ENCODE measurements at regions not wholly inside any gene's neighbourhood (a gene's known extent, or its start where the extent isn't known, plus 50 kb on each side); places are given as distances from the start of the nearest gene placed in this dataset.

DNA sequence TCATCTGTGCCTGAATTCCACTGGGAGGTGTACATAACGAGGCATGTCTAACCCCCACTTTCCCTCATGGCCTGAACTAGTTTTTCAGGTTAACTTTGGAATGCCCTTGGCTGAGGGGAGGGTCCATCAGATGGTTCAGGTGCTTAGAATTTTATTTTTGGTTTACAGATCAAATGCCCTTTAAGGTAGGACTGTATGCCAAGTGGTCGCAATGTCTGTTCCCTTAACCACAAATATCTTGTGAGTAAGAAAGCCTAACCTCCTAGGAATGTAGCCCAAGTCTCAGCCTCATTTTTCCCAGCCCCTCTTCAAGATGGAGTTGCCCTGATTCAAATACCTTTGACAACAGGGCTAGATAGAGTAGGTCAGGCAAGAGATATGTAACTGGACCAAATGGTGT, 78.4 kb downstream of the RNASET2 start:
- H3K36me3 ChIP-seq (ENCODE audit: control insufficient read depth, insufficient read depth, low read length) = no peaks in the 10 kb centered on the region
- no peaks in the 10 kb centered on the region for H3K4me1 ChIP-seq (ENCODE audit: control insufficient read depth, insufficient read depth, low read length)
- H3K9me3 ChIP-seq (ENCODE audit: control insufficient read depth, insufficient read depth, low read length) = no peaks in the 10 kb centered on the region
- H3K27me3 ChIP-seq (ENCODE audit: control insufficient read depth, insufficient read depth, low read length) = no peaks in the 10 kb centered on the region
- H3K27ac ChIP-seq (ENCODE audit: low read depth, low read length) = no peak overlapping the region
- DNase-seq (ENCODE audit: low read depth in 4 of 6, low spot score in 6 of 6) = no peak
- H3K4me3 ChIP-seq (ENCODE audit: low read depth, low read length) = no peak overlapping the region
- no CpG with 5 or more reads among the region's 2 CpGs for WGBS (ENCODE audit: insufficient coverage)

GRCh38 chr6:166877349-166877748, 79.0 kb downstream of the RNASET2 start:
- no peak for DNase-seq (ENCODE audit: low read depth in 4 of 6, low spot score in 6 of 6)
- Histone ChIP-seq H3K9me3 (ENCODE audit: control insufficient read depth, insufficient read depth, low read length) (no peaks in the 10 kb centered on the region), H3K27ac (ENCODE audit: low read depth, low read length) (no peak overlapping the region), H3K27me3 (ENCODE audit: control insufficient read depth, insufficient read depth, low read length) (no peaks in the 10 kb centered on the region), H3K4me1 (ENCODE audit: control insufficient read depth, insufficient read depth, low read length) (no peaks in the 10 kb centered on the region), H3K4me3 (ENCODE audit: low read depth, low read length) (no peak overlapping the region), H3K36me3 (ENCODE audit: control insufficient read depth, insufficient read depth, low read length) (no peaks in the 10 kb centered on the region)
- 100% methylated on average over 2 of the region's 2 CpGs for WGBS (ENCODE audit: insufficient coverage)

GRCh38 chr6:166872531-166873009, 83.8 kb downstream of the RNASET2 start:
- no peaks in the 10 kb centered on the region for H3K9me3 ChIP-seq (ENCODE audit: control insufficient read depth, insufficient read depth, low read length)
- no peak overlapping the region for H3K27ac ChIP-seq (ENCODE audit: low read depth, low read length)
- WGBS (ENCODE audit: insufficient coverage) = 71% methylated on average over 6 of the region's 9 CpGs
- no peak overlapping the region for H3K4me3 ChIP-seq (ENCODE audit: low read depth, low read length)
- no peaks in the 10 kb centered on the region for H3K27me3 ChIP-seq (ENCODE audit: control insufficient read depth, insufficient read depth, low read length)
- H3K36me3 ChIP-seq (ENCODE audit: control insufficient read depth, insufficient read depth, low read length) = no peaks in the 10 kb centered on the region
- H3K4me1 ChIP-seq (ENCODE audit: control insufficient read depth, insufficient read depth, low read length) = no peaks in the 10 kb centered on the region
- DNase-seq (ENCODE audit: low read depth in 4 of 6, low spot score in 6 of 6) = no peak

- DNase-seq (ENCODE audit: low read depth in 4 of 6, low spot score in 6 of 6) = no peak
- no peaks in the 10 kb centered on the region for H3K9me3 ChIP-seq (ENCODE audit: control insufficient read depth, insufficient read depth, low read length)
- no peaks in the 10 kb centered on the region for H3K36me3 ChIP-seq (ENCODE audit: control insufficient read depth, insufficient read depth, low read length)
- 83% methylated on average over 19 of the region's 20 CpGs for WGBS (ENCODE audit: insufficient coverage)
- H3K4me3 ChIP-seq (ENCODE audit: low read depth, low read length) = no peak overlapping the region
- no peaks in the 10 kb centered on the region for H3K27me3 ChIP-seq (ENCODE audit: control insufficient read depth, insufficient read depth, low read length)
- no peak overlapping the region for H3K27ac ChIP-seq (ENCODE audit: low read depth, low read length)
- H3K4me1 ChIP-seq (ENCODE audit: control insufficient read depth, insufficient read depth, low read length) = peaks cover 9% of the 10 kb centered on the region
Observed at GRCh38 chr6:166870602-166871208, 85.6 kb downstream of the RNASET2 start.

DNA sequence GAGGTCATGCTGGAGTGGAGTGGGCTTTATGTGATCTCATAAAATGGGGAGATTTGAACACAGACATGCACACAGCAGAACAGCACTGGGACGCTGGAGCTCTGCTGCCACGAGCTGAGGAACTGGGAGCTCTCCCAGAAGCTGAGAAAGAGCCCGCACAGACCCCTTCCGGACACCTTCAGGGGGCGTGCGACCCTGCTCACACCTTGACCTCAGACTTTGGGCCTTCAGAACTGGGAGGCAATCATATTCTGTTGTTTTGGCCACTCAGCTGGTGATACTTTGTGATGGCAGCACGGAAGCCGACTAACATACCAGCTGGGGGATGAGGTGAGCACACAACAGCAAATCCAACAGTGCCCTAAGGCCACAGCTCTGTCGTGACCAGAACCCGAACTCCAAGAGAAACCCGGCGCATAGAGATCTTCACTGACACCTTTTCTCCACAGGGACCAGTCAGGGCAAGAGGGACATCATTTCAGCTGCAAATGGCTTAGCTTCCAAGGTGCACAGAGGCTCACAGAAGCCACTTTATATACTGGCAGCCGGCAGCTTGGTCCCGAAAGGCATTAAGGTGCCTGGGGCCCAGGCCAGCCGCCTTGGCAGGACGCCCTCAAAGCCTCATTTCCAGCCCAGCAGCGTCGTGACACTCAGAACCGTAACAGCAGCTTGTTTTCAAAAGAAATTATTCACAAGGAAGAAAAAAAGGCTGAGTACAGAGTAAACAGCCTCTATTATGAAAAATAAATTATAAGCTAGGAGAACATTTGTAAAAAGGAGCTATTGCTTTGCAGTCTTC, 89.3 kb downstream of the RNASET2 start:
- no peaks in the 10 kb centered on the region for H3K9me3 ChIP-seq (ENCODE audit: control insufficient read depth, insufficient read depth, low read length)
- H3K36me3 ChIP-seq (ENCODE audit: control insufficient read depth, insufficient read depth, low read length) = no peaks in the 10 kb centered on the region
- H3K4me1 ChIP-seq (ENCODE audit: control insufficient read depth, insufficient read depth, low read length) = peaks cover 25% of the 10 kb centered on the region
- H3K27me3 ChIP-seq (ENCODE audit: control insufficient read depth, insufficient read depth, low read length) = no peaks in the 10 kb centered on the region
- H3K4me3 ChIP-seq (ENCODE audit: low read depth, low read length) = no peak overlapping the region
- DNase-seq (ENCODE audit: low read depth in 4 of 6, low spot score in 6 of 6) = peak in 2 of 6 donors; percentile 69 to 75
- H3K27ac ChIP-seq (ENCODE audit: low read depth, low read length) = no peak overlapping the region
- 52% methylated on average over 16 of the region's 19 CpGs for WGBS (ENCODE audit: insufficient coverage)

GRCh38 chr6:166864333-166864732, 92.0 kb downstream of the RNASET2 start:
- no peak for DNase-seq (ENCODE audit: low read depth in 4 of 6, low spot score in 6 of 6)
- H3K27ac ChIP-seq (ENCODE audit: low read depth, low read length) = no peak overlapping the region
- H3K36me3 ChIP-seq (ENCODE audit: control insufficient read depth, insufficient read depth, low read length) = no peaks in the 10 kb centered on the region
- H3K27me3 ChIP-seq (ENCODE audit: control insufficient read depth, insufficient read depth, low read length) = no peaks in the 10 kb centered on the region
- H3K4me3 ChIP-seq (ENCODE audit: low read depth, low read length) = no peak overlapping the region
- peaks cover 30% of the 10 kb centered on the region for H3K4me1 ChIP-seq (ENCODE audit: control insufficient read depth, insufficient read depth, low read length)
- no peaks in the 10 kb centered on the region for H3K9me3 ChIP-seq (ENCODE audit: control insufficient read depth, insufficient read depth, low read length)
- WGBS (ENCODE audit: insufficient coverage) = 38% methylated on average over 1 of the region's 1 CpG

DNA sequence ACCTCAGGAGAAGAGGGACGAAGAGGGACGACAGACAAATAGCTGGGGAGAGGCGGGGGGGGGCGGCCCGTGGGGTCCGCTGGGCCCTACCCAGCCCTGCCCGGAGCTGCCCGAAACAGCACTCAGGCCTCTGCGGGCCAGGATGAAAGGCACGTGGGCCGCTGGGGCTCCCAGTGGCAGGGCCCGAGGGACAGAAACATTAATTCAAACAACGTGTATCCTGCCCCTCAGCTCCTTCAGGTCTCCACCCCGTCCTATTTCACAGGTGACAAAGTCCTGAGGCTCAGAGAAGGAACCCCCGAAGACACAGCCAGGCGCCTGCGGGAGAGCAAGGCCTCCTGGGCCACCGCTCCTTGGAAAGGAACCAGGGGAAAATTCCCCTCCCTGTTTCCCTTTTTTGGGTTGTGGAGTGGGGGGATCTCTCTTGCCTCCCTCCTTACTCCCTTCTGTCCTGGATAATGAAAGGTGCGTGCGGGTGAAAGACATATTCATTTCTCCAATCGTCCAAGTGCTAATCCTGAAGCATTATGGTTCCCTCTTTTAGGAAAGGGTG, 93.3 kb downstream of the RNASET2 start:
- H3K4me3 ChIP-seq (ENCODE audit: low read depth, low read length) = peak overlapping the region; percentile 61
- no peak for DNase-seq (ENCODE audit: low read depth in 4 of 6, low spot score in 6 of 6)
- H3K36me3 ChIP-seq (ENCODE audit: control insufficient read depth, insufficient read depth, low read length) = no peaks in the 10 kb centered on the region
- 4% methylated on average over 13 of the region's 21 CpGs for WGBS (ENCODE audit: insufficient coverage)
- no peak overlapping the region for H3K27ac ChIP-seq (ENCODE audit: low read depth, low read length)
- H3K9me3 ChIP-seq (ENCODE audit: control insufficient read depth, insufficient read depth, low read length) = no peaks in the 10 kb centered on the region
- peaks cover 30% of the 10 kb centered on the region for H3K4me1 ChIP-seq (ENCODE audit: control insufficient read depth, insufficient read depth, low read length)
- H3K27me3 ChIP-seq (ENCODE audit: control insufficient read depth, insufficient read depth, low read length) = no peaks in the 10 kb centered on the region

- H3K27ac ChIP-seq (ENCODE audit: low read depth, low read length) = peak overlapping the region; percentile 53
- H3K9me3 ChIP-seq (ENCODE audit: control insufficient read depth, insufficient read depth, low read length) = no peaks in the 10 kb centered on the region
- WGBS (ENCODE audit: insufficient coverage) = under 1% methylated on average over 44 of the region's 56 CpGs
- peak in 4 of 6 donors; percentile 27 to 86 (median 62) for DNase-seq (ENCODE audit: low read depth in 4 of 6, low spot score in 6 of 6)
- no peaks in the 10 kb centered on the region for H3K36me3 ChIP-seq (ENCODE audit: control insufficient read depth, insufficient read depth, low read length)
- H3K27me3 ChIP-seq (ENCODE audit: control insufficient read depth, insufficient read depth, low read length) = no peaks in the 10 kb centered on the region
- H3K4me3 ChIP-seq (ENCODE audit: low read depth, low read length) = peak overlapping the region; percentile 61
- H3K4me1 ChIP-seq (ENCODE audit: control insufficient read depth, insufficient read depth, low read length) = peaks cover 30% of the 10 kb centered on the region
Observed at GRCh38 chr6:166862287-166862977, 93.9 kb downstream of the RNASET2 start.

- Histone ChIP-seq H3K4me1 (ENCODE audit: control insufficient read depth, insufficient read depth, low read length) (peaks cover 25% of the 10 kb centered on the region), H3K9me3 (ENCODE audit: control insufficient read depth, insufficient read depth, low read length) (no peaks in the 10 kb centered on the region), H3K27me3 (ENCODE audit: control insufficient read depth, insufficient read depth, low read length) (no peaks in the 10 kb centered on the region), H3K27ac (ENCODE audit: low read depth, low read length) (peak overlapping the region; percentile 53), H3K4me3 (ENCODE audit: low read depth, low read length) (peak overlapping the region; percentile 61), H3K36me3 (ENCODE audit: control insufficient read depth, insufficient read depth, low read length) (peaks cover 3% of the 10 kb centered on the region)
- WGBS (ENCODE audit: insufficient coverage) = 0% methylated on average over 9 of the region's 11 CpGs
- DNase-seq (ENCODE audit: low read depth in 4 of 6, low spot score in 6 of 6) = no peak
Observed at GRCh38 chr6:166861961-166862286, 94.4 kb downstream of the RNASET2 start.
